ENCODE measurements at regions not wholly inside any gene's neighbourhood (a gene's known extent, or its start where the extent isn't known, plus 50 kb on each side); places are given as distances from the start of the nearest gene placed in this dataset.
"Not testable (repeated sequence)": the region's sequence is repeated elsewhere in the genome, so short reads cannot be mapped to it uniquely, and the experiment has no call there.

DNA sequence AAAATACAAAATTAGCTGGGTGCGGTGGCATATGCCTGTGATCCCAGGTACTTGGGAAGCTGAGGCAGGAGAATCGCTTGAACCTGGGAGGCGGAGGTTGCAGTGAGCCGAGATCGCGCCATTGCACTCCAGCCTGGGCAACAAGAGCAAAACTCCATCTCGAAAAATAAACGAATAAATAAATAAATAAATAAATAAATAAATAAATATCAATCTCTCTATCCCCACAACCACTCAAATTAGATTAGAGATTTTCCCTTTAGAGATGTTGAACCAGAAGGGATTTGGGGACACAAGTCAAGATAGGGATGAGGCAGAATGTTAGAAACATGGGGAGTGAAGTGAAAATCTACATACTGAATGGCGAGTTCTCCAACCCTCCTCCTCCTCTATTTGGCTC is 82.5 kb upstream of the TBCA start:
- TF ChIP-seq, protein P1, sequence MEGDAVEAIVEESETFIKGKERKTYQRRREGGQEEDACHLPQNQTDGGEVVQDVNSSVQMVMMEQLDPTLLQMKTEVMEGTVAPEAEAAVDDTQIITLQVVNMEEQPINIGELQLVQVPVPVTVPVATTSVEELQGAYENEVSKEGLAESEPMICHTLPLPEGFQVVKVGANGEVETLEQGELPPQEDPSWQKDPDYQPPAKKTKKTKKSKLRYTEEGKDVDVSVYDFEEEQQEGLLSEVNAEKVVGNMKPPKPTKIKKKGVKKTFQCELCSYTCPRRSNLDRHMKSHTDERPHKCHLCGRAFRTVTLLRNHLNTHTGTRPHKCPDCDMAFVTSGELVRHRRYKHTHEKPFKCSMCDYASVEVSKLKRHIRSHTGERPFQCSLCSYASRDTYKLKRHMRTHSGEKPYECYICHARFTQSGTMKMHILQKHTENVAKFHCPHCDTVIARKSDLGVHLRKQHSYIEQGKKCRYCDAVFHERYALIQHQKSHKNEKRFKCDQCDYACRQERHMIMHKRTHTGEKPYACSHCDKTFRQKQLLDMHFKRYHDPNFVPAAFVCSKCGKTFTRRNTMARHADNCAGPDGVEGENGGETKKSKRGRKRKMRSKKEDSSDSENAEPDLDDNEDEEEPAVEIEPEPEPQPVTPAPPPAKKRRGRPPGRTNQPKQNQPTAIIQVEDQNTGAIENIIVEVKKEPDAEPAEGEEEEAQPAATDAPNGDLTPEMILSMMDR (IDR thresholded peaks at IDR 0.05): not testable (repeated sequence)
- TF ChIP-seq POLR2A (IDR thresholded peaks at IDR 0.05; ENCODE audit: low read depth); POLR2AphosphoS5 (IDR thresholded peaks at IDR 0.05); EP300 (IDR thresholded peaks at IDR 0.05): not testable (repeated sequence)
